ENCODE measurements at regions not wholly inside any gene's neighbourhood (a gene's known extent, or its start where the extent isn't known, plus 50 kb on each side); places are given as distances from the start of the nearest gene placed in this dataset.
"Not testable (repeated sequence)": the region's sequence is repeated elsewhere in the genome, so short reads cannot be mapped to it uniquely, and the experiment has no call there.

DNA sequence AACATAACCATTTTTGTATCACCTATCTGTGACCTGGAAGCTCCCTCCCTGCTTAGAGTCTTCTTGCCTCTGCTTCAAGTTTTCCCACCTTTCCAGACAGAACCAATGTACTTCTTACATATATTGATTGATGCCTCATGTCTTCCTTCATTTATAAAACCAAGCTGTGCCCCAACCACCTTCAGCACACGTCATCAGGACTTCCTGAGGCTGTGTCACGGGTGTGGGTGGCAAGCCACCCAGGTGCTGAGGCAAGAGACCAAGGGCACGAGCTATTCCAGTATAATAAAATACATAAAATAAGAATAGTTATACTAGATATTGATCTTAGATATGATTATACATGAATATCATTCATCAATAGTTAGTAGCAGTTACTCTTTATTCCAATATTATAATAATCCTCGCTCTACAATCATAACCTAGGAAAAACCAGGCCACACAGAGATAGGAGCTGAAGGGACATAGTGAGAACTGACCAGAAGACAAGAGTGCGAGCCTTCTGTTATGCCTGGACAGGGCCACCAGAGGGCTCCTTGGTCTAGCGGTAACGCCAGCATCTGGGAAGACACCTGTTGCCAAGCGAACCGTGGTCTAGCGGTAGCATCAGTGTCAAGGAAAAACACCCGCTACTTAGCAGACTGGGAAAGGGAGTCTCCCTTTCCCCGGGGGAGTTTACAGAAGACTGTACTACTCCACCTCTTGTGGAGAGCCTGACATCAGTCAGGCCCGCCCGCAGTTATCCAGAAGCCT is 180.2 kb upstream of the ERCC4 start:
- not testable (repeated sequence) for H3K4me3 ChIP-seq (ENCODE audit: low read depth, low read length, poor library complexity, severe bottlenecking); H4K20me1 ChIP-seq (ENCODE audit: insufficient read depth, low read length); H3K4me2 ChIP-seq (ENCODE audit: low read length); H3K27me3 ChIP-seq (ENCODE audit: insufficient read depth, low read length); H3K9me3 ChIP-seq (ENCODE audit: low read length); H2AFZ ChIP-seq (ENCODE audit: low read length); H3K79me2 ChIP-seq (ENCODE audit: insufficient read depth, low read length); H3K4me1 ChIP-seq (ENCODE audit: insufficient read depth, low read length, severe bottlenecking); H3K36me3 ChIP-seq (ENCODE audit: insufficient read depth, low read length); H3K27ac ChIP-seq (ENCODE audit: low read depth, low read length, poor library complexity, severe bottlenecking); H3K9ac ChIP-seq (ENCODE audit: low read length); H3F3A ChIP-seq (ENCODE audit: insufficient read depth, low read length); H3K9me2 ChIP-seq (ENCODE audit: low read depth, low read length)
- TF ChIP-seq, protein P1, sequence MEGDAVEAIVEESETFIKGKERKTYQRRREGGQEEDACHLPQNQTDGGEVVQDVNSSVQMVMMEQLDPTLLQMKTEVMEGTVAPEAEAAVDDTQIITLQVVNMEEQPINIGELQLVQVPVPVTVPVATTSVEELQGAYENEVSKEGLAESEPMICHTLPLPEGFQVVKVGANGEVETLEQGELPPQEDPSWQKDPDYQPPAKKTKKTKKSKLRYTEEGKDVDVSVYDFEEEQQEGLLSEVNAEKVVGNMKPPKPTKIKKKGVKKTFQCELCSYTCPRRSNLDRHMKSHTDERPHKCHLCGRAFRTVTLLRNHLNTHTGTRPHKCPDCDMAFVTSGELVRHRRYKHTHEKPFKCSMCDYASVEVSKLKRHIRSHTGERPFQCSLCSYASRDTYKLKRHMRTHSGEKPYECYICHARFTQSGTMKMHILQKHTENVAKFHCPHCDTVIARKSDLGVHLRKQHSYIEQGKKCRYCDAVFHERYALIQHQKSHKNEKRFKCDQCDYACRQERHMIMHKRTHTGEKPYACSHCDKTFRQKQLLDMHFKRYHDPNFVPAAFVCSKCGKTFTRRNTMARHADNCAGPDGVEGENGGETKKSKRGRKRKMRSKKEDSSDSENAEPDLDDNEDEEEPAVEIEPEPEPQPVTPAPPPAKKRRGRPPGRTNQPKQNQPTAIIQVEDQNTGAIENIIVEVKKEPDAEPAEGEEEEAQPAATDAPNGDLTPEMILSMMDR (IDR thresholded peaks at IDR 0.05; ENCODE audit: low read length), result peak; percentile 10; the same call in 1 of the 2 replicates

DNA sequence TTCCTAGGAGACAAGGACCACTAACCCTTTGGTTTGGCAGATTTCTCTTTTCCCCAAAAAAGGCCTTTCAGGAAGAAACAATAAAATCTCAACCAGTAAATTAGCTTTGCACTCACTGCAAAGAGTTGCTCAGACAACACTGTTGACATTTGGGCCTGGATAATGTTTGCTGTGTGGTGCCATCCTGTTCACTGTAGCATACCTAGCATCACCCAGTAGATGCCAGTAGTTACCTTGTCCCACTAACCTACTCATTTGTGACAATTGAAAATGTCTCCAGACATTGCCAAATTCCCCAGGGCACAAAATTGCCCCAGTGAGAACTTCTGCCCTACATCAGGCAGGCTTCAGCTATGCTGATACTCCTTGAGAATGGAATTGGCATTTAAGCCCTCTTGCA is 177.0 kb upstream of the ERCC4 start:
- Histone ChIP-seq H3K36me3 (ENCODE audit: insufficient read depth, low read length) (no peaks in the 10 kb centered on the region), H3K79me2 (ENCODE audit: insufficient read depth, low read length) (no peaks in the 10 kb centered on the region), H3K27me3 (ENCODE audit: insufficient read depth, low read length) (no peaks in the 10 kb centered on the region), H4K20me1 (ENCODE audit: insufficient read depth, low read length) (no peaks in the 10 kb centered on the region), H3K9me3 (ENCODE audit: low read length) (peaks cover 5% of the 10 kb centered on the region; the same call in 1 of the 2 replicates), H3K4me1 (ENCODE audit: insufficient read depth, low read length, severe bottlenecking) (no peaks in the 10 kb centered on the region), H3F3A (ENCODE audit: insufficient read depth, low read length) (no peaks in the 10 kb centered on the region), H3K9ac (ENCODE audit: low read length) (no peak overlapping the region), H3K4me3 (ENCODE audit: low read depth, low read length, poor library complexity, severe bottlenecking) (no peak overlapping the region), H3K27ac (ENCODE audit: low read depth, low read length, poor library complexity, severe bottlenecking) (no peak overlapping the region), H3K4me2 (ENCODE audit: low read length) (no peak overlapping the region), H3K9me2 (ENCODE audit: low read depth, low read length) (no peaks in the 10 kb centered on the region; the same call in 1 of the 2 replicates), H2AFZ (ENCODE audit: low read length) (no peak overlapping the region)
- TF ChIP-seq, protein P1 (IDR thresholded peaks at IDR 0.05; ENCODE audit: low read length), result no peak
- no peak for TF ChIP-seq EZH2 (IDR thresholded peaks at IDR 0.05; ENCODE audit: borderline replicate concordance, low read length)

DNA sequence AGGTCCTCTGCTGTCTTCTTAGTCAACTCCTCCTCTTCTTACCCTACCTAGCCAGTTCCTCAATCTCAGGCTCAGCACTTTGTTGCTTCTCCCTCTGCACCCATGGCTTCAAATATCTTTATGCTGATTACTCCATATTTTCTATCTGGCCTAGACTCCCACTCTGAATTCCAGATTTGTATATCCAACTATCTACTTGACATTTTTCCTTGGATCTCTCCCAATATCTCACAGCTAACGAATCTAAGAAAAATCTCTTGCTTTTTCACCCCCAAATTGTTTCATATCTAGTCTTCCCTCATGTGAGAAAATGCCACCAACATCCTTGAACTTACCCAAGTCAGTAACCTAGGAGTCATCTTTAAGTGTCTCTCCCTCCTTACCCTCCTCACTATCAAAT is 176.4 kb upstream of the ERCC4 start:
- Histone ChIP-seq H3K36me3 (ENCODE audit: insufficient read depth, low read length) (no peaks in the 10 kb centered on the region), H3F3A (ENCODE audit: insufficient read depth, low read length) (no peaks in the 10 kb centered on the region), H3K4me2 (ENCODE audit: low read length) (no peak overlapping the region), H3K9ac (ENCODE audit: low read length) (no peak overlapping the region), H3K27ac (ENCODE audit: low read depth, low read length, poor library complexity, severe bottlenecking) (no peak overlapping the region), H3K79me2 (ENCODE audit: insufficient read depth, low read length) (no peaks in the 10 kb centered on the region), H3K9me3 (ENCODE audit: low read length) (peaks cover 5% of the 10 kb centered on the region; the same call in 1 of the 2 replicates), H4K20me1 (ENCODE audit: insufficient read depth, low read length) (no peaks in the 10 kb centered on the region), H3K27me3 (ENCODE audit: insufficient read depth, low read length) (no peaks in the 10 kb centered on the region), H3K4me1 (ENCODE audit: insufficient read depth, low read length, severe bottlenecking) (no peaks in the 10 kb centered on the region), H3K4me3 (ENCODE audit: low read depth, low read length, poor library complexity, severe bottlenecking) (no peak overlapping the region), H2AFZ (ENCODE audit: low read length) (no peak overlapping the region), H3K9me2 (ENCODE audit: low read depth, low read length) (no peaks in the 10 kb centered on the region)
- TF ChIP-seq, protein P1 (IDR thresholded peaks at IDR 0.05; ENCODE audit: low read length), result no peak
- no peak for TF ChIP-seq EZH2 (IDR thresholded peaks at IDR 0.05; ENCODE audit: borderline replicate concordance, low read length)
